ENCODE measurements at regions not wholly inside any gene's neighbourhood (a gene's known extent, or its start where the extent isn't known, plus 50 kb on each side); places are given as distances from the start of the nearest gene placed in this dataset.

DNA sequence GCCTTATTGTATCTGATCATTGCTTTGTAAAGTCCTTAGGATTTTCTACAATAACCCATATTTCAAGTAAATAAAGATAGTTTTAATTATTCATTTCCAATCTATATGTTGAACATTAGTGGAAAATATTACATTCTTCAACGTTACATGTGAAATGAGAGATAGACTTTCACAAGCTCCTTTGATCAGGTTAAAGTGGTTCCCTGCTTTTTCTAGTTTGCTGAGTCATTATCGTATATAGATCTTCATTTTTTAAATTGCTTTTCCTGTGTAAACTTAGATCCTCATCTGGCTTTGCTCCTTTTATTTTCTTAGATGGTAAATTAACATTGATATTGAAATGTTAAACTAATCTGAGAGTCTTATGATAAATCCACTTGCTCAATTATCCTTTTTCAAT, 599.0 kb downstream of the TRAM1L1 start:
- TF ChIP-seq, protein P1, sequence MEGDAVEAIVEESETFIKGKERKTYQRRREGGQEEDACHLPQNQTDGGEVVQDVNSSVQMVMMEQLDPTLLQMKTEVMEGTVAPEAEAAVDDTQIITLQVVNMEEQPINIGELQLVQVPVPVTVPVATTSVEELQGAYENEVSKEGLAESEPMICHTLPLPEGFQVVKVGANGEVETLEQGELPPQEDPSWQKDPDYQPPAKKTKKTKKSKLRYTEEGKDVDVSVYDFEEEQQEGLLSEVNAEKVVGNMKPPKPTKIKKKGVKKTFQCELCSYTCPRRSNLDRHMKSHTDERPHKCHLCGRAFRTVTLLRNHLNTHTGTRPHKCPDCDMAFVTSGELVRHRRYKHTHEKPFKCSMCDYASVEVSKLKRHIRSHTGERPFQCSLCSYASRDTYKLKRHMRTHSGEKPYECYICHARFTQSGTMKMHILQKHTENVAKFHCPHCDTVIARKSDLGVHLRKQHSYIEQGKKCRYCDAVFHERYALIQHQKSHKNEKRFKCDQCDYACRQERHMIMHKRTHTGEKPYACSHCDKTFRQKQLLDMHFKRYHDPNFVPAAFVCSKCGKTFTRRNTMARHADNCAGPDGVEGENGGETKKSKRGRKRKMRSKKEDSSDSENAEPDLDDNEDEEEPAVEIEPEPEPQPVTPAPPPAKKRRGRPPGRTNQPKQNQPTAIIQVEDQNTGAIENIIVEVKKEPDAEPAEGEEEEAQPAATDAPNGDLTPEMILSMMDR (IDR thresholded peaks at IDR 0.05), result no peak
- TF ChIP-seq POLR2A (IDR thresholded peaks at IDR 0.05), result no peak

Data from vagina (tissue), 2 donors.